ENCODE measurements at regions not wholly inside any gene's neighbourhood (a gene's known extent, or its start where the extent isn't known, plus 50 kb on each side); places are given as distances from the start of the nearest gene placed in this dataset.

- DNase-seq (ENCODE audit: low read depth), result peak; percentile 48
- no peak for TF ChIP-seq POLR2A (IDR thresholded peaks at IDR 0.05; ENCODE audit: extremely low read depth, insufficient read length)
- H3K4me3 ChIP-seq (ENCODE audit: low read depth, low read length), result no peak overlapping the region
Observed at GRCh38 chr6:44034931-44035345, 92.3 kb downstream of the MRPL14 start.

- DNase-seq (ENCODE audit: low read depth), result peak; percentile 42
- no peak overlapping the region for H3K4me3 ChIP-seq (ENCODE audit: low read depth, low read length)
- TF ChIP-seq, protein P1, sequence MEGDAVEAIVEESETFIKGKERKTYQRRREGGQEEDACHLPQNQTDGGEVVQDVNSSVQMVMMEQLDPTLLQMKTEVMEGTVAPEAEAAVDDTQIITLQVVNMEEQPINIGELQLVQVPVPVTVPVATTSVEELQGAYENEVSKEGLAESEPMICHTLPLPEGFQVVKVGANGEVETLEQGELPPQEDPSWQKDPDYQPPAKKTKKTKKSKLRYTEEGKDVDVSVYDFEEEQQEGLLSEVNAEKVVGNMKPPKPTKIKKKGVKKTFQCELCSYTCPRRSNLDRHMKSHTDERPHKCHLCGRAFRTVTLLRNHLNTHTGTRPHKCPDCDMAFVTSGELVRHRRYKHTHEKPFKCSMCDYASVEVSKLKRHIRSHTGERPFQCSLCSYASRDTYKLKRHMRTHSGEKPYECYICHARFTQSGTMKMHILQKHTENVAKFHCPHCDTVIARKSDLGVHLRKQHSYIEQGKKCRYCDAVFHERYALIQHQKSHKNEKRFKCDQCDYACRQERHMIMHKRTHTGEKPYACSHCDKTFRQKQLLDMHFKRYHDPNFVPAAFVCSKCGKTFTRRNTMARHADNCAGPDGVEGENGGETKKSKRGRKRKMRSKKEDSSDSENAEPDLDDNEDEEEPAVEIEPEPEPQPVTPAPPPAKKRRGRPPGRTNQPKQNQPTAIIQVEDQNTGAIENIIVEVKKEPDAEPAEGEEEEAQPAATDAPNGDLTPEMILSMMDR (IDR thresholded peaks at IDR 0.05; ENCODE audit: low read depth, low read length), result no peak
- TF ChIP-seq MAX (IDR thresholded peaks at IDR 0.05; ENCODE audit: low read depth, low read length), result no peak
- TF ChIP-seq POLR2A (IDR thresholded peaks at IDR 0.05; ENCODE audit: extremely low read depth, insufficient read length), result no peak
- no peak for TF ChIP-seq MYC (IDR thresholded peaks at IDR 0.05; ENCODE audit: low read depth, low read length)
Observed at GRCh38 chr6:44034391-44034861, 92.8 kb downstream of the MRPL14 start.

- TF ChIP-seq, protein P1 (IDR thresholded peaks at IDR 0.05; ENCODE audit: low read depth, low read length), result no peak
- H3K4me3 ChIP-seq (ENCODE audit: low read depth, low read length), result no peak overlapping the region
- no peak for DNase-seq (ENCODE audit: low read depth)
Observed at GRCh38 chr6:44030812-44031454, 96.3 kb downstream of the MRPL14 start.

- no peak for DNase-seq (ENCODE audit: low read depth)
- no peak overlapping the region for H3K4me3 ChIP-seq (ENCODE audit: low read depth, low read length)
- TF ChIP-seq POLR2A (IDR thresholded peaks at IDR 0.05; ENCODE audit: extremely low read depth, insufficient read length) (no peak), MAX (IDR thresholded peaks at IDR 0.05; ENCODE audit: low read depth, low read length) (no peak), MYC (IDR thresholded peaks at IDR 0.05; ENCODE audit: low read depth, low read length) (no peak)
- TF ChIP-seq, protein P1 (IDR thresholded peaks at IDR 0.05; ENCODE audit: low read depth, low read length), result no peak
Observed at GRCh38 chr6:44029444-44030185, 97.6 kb downstream of the MRPL14 start.

DNA sequence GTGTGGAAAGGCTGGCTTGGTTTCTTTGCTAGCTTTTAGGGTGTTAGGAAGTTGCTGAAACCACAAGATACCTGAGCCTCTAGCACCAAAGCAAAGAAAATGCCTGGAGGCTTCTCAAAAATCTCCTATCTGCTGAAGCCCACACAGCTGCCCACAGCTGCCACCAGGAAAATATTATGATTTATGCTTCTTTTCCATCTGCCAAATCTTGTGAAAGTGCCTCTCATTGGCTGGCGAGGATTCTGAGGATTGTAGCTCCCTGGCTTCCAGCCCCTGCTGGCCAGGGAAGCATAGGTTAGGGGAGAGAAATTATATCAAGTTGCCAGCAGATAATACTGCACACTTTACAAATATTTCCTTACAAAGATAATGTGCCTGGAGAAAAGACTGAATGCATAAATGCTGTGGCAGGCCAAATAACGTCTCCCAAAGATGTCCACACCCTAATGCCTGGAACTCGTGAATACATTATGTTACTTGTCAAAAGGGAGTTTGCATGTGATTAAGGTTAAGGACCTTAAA, 98.4 kb downstream of the MRPL14 start:
- no peak for TF ChIP-seq MAX (IDR thresholded peaks at IDR 0.05; ENCODE audit: low read depth, low read length)
- no peak for TF ChIP-seq POLR2A (IDR thresholded peaks at IDR 0.05; ENCODE audit: extremely low read depth, insufficient read length)
- TF ChIP-seq MYC (IDR thresholded peaks at IDR 0.05; ENCODE audit: low read depth, low read length), result no peak
- TF ChIP-seq, protein P1 (IDR thresholded peaks at IDR 0.05; ENCODE audit: low read depth, low read length), result no peak
- no peak for DNase-seq (ENCODE audit: low read depth)
- no peak overlapping the region for H3K4me3 ChIP-seq (ENCODE audit: low read depth, low read length)

GRCh38 chr6:44025226-44025625, 102.0 kb downstream of the MRPL14 start:
- no peak overlapping the region for H3K4me3 ChIP-seq (ENCODE audit: low read depth, low read length)
- no peak for DNase-seq (ENCODE audit: low read depth)
- TF ChIP-seq POLR2A (IDR thresholded peaks at IDR 0.05; ENCODE audit: extremely low read depth, insufficient read length) (no peak), MAX (IDR thresholded peaks at IDR 0.05; ENCODE audit: low read depth, low read length) (no peak), MYC (IDR thresholded peaks at IDR 0.05; ENCODE audit: low read depth, low read length) (no peak)
- TF ChIP-seq, protein P1 (IDR thresholded peaks at IDR 0.05; ENCODE audit: low read depth, low read length), result no peak

Measured in NB4 (cell line).